ENCODE measurements at regions not wholly inside any gene's neighbourhood (a gene's known extent, or its start where the extent isn't known, plus 50 kb on each side); places are given as distances from the start of the nearest gene placed in this dataset.

GRCh38 chr9:2281031-2281802 is 266.1 kb downstream of the SMARCA2 start:
- Histone ChIP-seq H2AK5ac (ENCODE audit: low read length) (no peak overlapping the region), H3K56ac (ENCODE audit: low read length) (peak overlapping the region; percentile 34), H3K79me1 (ENCODE audit: low read length) (no peaks in the 10 kb centered on the region), H3K4me1 (ENCODE audit: control insufficient read depth, low read depth, low read length) (peaks cover 10% of the 10 kb centered on the region), H3K27ac (ENCODE audit: low read depth, low read length) (peak overlapping the region; percentile 71), H3K4ac (ENCODE audit: low read depth, low read length) (peak overlapping the region; percentile 71), H2BK120ac (ENCODE audit: low read depth, low read length) (no peak overlapping the region), H2BK5ac (ENCODE audit: low read length) (peak overlapping the region; percentile 36), H3K23ac (ENCODE audit: low read length) (no peak overlapping the region), H3K79me2 (ENCODE audit: control insufficient read depth, insufficient read depth, low read length) (peaks cover 14% of the 10 kb centered on the region), H4K8ac (ENCODE audit: low read depth, low read length) (no peak overlapping the region), H3K9ac (ENCODE audit: low read length) (peak overlapping the region; percentile 1), H3K4me2 (ENCODE audit: low read length) (no peak overlapping the region), H3K36me3 (ENCODE audit: control insufficient read depth, insufficient read depth, low read length) (no peaks in the 10 kb centered on the region), H4K5ac (ENCODE audit: low read length) (no peak overlapping the region), H2BK15ac (replicated peaks; ENCODE audit: low read depth) (no peak overlapping the region), H3K18ac (ENCODE audit: low read length) (no peak overlapping the region), H3K27me3 (ENCODE audit: insufficient read depth, low read length, poor library complexity) (no peaks in the 10 kb centered on the region), H3K4me3 (ENCODE audit: low read length) (no peak overlapping the region)
- no CpG with 5 or more reads among the region's 13 CpGs for WGBS (ENCODE audit: extremely low coverage, insufficient coverage, low lambda C conversion rate)
- DNase-seq = peak; percentile 99

- H3K27ac ChIP-seq (ENCODE audit: low read depth, low read length) = peak overlapping the region; percentile 78
- no peak overlapping the region for H4K5ac ChIP-seq (ENCODE audit: low read length)
- no peaks in the 10 kb centered on the region for H3K27me3 ChIP-seq (ENCODE audit: insufficient read depth, low read length, poor library complexity)
- no peak overlapping the region for H3K4me2 ChIP-seq (ENCODE audit: low read length)
- no peak overlapping the region for H3K23ac ChIP-seq (ENCODE audit: low read length)
- no peak overlapping the region for H4K8ac ChIP-seq (ENCODE audit: low read depth, low read length)
- H3K4me1 ChIP-seq (ENCODE audit: control insufficient read depth, low read depth, low read length) = peaks cover 10% of the 10 kb centered on the region
- no peak overlapping the region for H3K4me3 ChIP-seq (ENCODE audit: low read length)
- H3K9ac ChIP-seq (ENCODE audit: low read length) = peak overlapping the region; percentile 14
- peak overlapping the region; percentile 95 for H3K18ac ChIP-seq (ENCODE audit: low read length)
- peak overlapping the region; percentile 98 for H2BK120ac ChIP-seq (ENCODE audit: low read depth, low read length)
- no peak overlapping the region for H3K4ac ChIP-seq (ENCODE audit: low read depth, low read length)
- WGBS (ENCODE audit: extremely low coverage, insufficient coverage, low lambda C conversion rate) = no CpG with 5 or more reads among the region's 2 CpGs
- no peaks in the 10 kb centered on the region for H3K79me1 ChIP-seq (ENCODE audit: low read length)
- peaks cover 8% of the 10 kb centered on the region for H3K79me2 ChIP-seq (ENCODE audit: control insufficient read depth, insufficient read depth, low read length)
- H2AK5ac ChIP-seq (ENCODE audit: low read length) = no peak overlapping the region
- DNase-seq = peak; percentile 89
- H3K56ac ChIP-seq (ENCODE audit: low read length) = peak overlapping the region; percentile 39
- no peaks in the 10 kb centered on the region for H3K36me3 ChIP-seq (ENCODE audit: control insufficient read depth, insufficient read depth, low read length)
- H2BK15ac ChIP-seq (replicated peaks; ENCODE audit: low read depth) = peak overlapping the region; percentile 88
- H2BK5ac ChIP-seq (ENCODE audit: low read length) = peak overlapping the region; percentile 48
Measured at GRCh38 chr9:2281803-2282185, 266.6 kb downstream of the SMARCA2 start.

GRCh38 chr9:2284770-2285169 is 269.6 kb downstream of the SMARCA2 start:
- Histone ChIP-seq H3K4me3 (ENCODE audit: low read length) (no peak overlapping the region), H3K56ac (ENCODE audit: low read length) (peak overlapping the region; percentile 31), H3K27ac (ENCODE audit: low read depth, low read length) (no peak overlapping the region), H2BK5ac (ENCODE audit: low read length) (peak overlapping the region; percentile 77), H2BK15ac (replicated peaks; ENCODE audit: low read depth) (no peak overlapping the region), H3K4me2 (ENCODE audit: low read length) (no peak overlapping the region), H4K8ac (ENCODE audit: low read depth, low read length) (no peak overlapping the region), H4K5ac (ENCODE audit: low read length) (peak overlapping the region; percentile 37), H3K27me3 (ENCODE audit: insufficient read depth, low read length, poor library complexity) (no peaks in the 10 kb centered on the region), H2BK120ac (ENCODE audit: low read depth, low read length) (peak overlapping the region; percentile 35), H3K79me2 (ENCODE audit: control insufficient read depth, insufficient read depth, low read length) (peaks cover 2% of the 10 kb centered on the region), H3K79me1 (ENCODE audit: low read length) (no peaks in the 10 kb centered on the region), H3K4ac (ENCODE audit: low read depth, low read length) (peak overlapping the region; percentile 99), H3K23ac (ENCODE audit: low read length) (no peak overlapping the region), H3K36me3 (ENCODE audit: control insufficient read depth, insufficient read depth, low read length) (no peaks in the 10 kb centered on the region), H3K4me1 (ENCODE audit: control insufficient read depth, low read depth, low read length) (peaks cover 10% of the 10 kb centered on the region), H2AK5ac (ENCODE audit: low read length) (peak overlapping the region; percentile 34), H3K18ac (ENCODE audit: low read length) (peak overlapping the region; percentile 46), H3K9ac (ENCODE audit: low read length) (no peak overlapping the region)
- no CpG with 5 or more reads among the region's 1 CpG for WGBS (ENCODE audit: extremely low coverage, insufficient coverage, low lambda C conversion rate)
- DNase-seq = no peak

GRCh38 chr9:2285416-2286332 is 270.5 kb downstream of the SMARCA2 start:
- H3K79me1 ChIP-seq (ENCODE audit: low read length) = no peaks in the 10 kb centered on the region
- peaks cover 10% of the 10 kb centered on the region for H3K4me1 ChIP-seq (ENCODE audit: control insufficient read depth, low read depth, low read length)
- no peak overlapping the region for H3K56ac ChIP-seq (ENCODE audit: low read length)
- no peak overlapping the region for H2BK15ac ChIP-seq (replicated peaks; ENCODE audit: low read depth)
- H3K9ac ChIP-seq (ENCODE audit: low read length) = no peak overlapping the region
- H3K27ac ChIP-seq (ENCODE audit: low read depth, low read length) = no peak overlapping the region
- H3K27me3 ChIP-seq (ENCODE audit: insufficient read depth, low read length, poor library complexity) = no peaks in the 10 kb centered on the region
- no peak overlapping the region for H2BK120ac ChIP-seq (ENCODE audit: low read depth, low read length)
- H3K36me3 ChIP-seq (ENCODE audit: control insufficient read depth, insufficient read depth, low read length) = no peaks in the 10 kb centered on the region
- H3K4me2 ChIP-seq (ENCODE audit: low read length) = no peak overlapping the region
- peak overlapping the region; percentile 25 for H3K18ac ChIP-seq (ENCODE audit: low read length)
- H3K23ac ChIP-seq (ENCODE audit: low read length) = no peak overlapping the region
- no peak for DNase-seq
- H2BK5ac ChIP-seq (ENCODE audit: low read length) = no peak overlapping the region
- no peak overlapping the region for H4K5ac ChIP-seq (ENCODE audit: low read length)
- H3K79me2 ChIP-seq (ENCODE audit: control insufficient read depth, insufficient read depth, low read length) = peaks cover 2% of the 10 kb centered on the region
- no CpG with 5 or more reads among the region's 10 CpGs for WGBS (ENCODE audit: extremely low coverage, insufficient coverage, low lambda C conversion rate)
- H2AK5ac ChIP-seq (ENCODE audit: low read length) = no peak overlapping the region
- H3K4me3 ChIP-seq (ENCODE audit: low read length) = no peak overlapping the region
- H3K4ac ChIP-seq (ENCODE audit: low read depth, low read length) = no peak overlapping the region
- no peak overlapping the region for H4K8ac ChIP-seq (ENCODE audit: low read depth, low read length)

GRCh38 chr9:2286333-2286705 is 271.2 kb downstream of the SMARCA2 start:
- no peaks in the 10 kb centered on the region for H3K36me3 ChIP-seq (ENCODE audit: control insufficient read depth, insufficient read depth, low read length)
- H3K4me1 ChIP-seq (ENCODE audit: control insufficient read depth, low read depth, low read length) = peaks cover 10% of the 10 kb centered on the region
- no peak overlapping the region for H3K9ac ChIP-seq (ENCODE audit: low read length)
- H3K4me2 ChIP-seq (ENCODE audit: low read length) = no peak overlapping the region
- peak overlapping the region; percentile 25 for H3K18ac ChIP-seq (ENCODE audit: low read length)
- no CpG with 5 or more reads among the region's 1 CpG for WGBS (ENCODE audit: extremely low coverage, insufficient coverage, low lambda C conversion rate)
- H3K79me2 ChIP-seq (ENCODE audit: control insufficient read depth, insufficient read depth, low read length) = peaks cover 2% of the 10 kb centered on the region
- H2BK5ac ChIP-seq (ENCODE audit: low read length) = peak overlapping the region; percentile 54
- no peak overlapping the region for H2BK15ac ChIP-seq (replicated peaks; ENCODE audit: low read depth)
- no peak for DNase-seq
- H2AK5ac ChIP-seq (ENCODE audit: low read length) = peak overlapping the region; percentile 79
- no peak overlapping the region for H3K27ac ChIP-seq (ENCODE audit: low read depth, low read length)
- no peak overlapping the region for H3K56ac ChIP-seq (ENCODE audit: low read length)
- H3K4me3 ChIP-seq (ENCODE audit: low read length) = no peak overlapping the region
- no peaks in the 10 kb centered on the region for H3K27me3 ChIP-seq (ENCODE audit: insufficient read depth, low read length, poor library complexity)
- no peak overlapping the region for H2BK120ac ChIP-seq (ENCODE audit: low read depth, low read length)
- H3K4ac ChIP-seq (ENCODE audit: low read depth, low read length) = no peak overlapping the region
- no peak overlapping the region for H3K23ac ChIP-seq (ENCODE audit: low read length)
- no peak overlapping the region for H4K8ac ChIP-seq (ENCODE audit: low read depth, low read length)
- H4K5ac ChIP-seq (ENCODE audit: low read length) = no peak overlapping the region
- no peaks in the 10 kb centered on the region for H3K79me1 ChIP-seq (ENCODE audit: low read length)
